Keratinocyte (primary cell): ENCODE measurements at regions not wholly inside any gene's neighbourhood (a gene's known extent, or its start where the extent isn't known, plus 50 kb on each side); places are given as distances from the start of the nearest gene placed in this dataset.

Experiments
- EZH2 ChIP-seq: IDR thresholded peaks from one replicate; pipeline ENCODE4 v1.6.1; 2012; ENCODE audit warnings: inconsistent platforms, mild to moderate bottlenecking, low read length, moderate library complexity
- TF ChIP-seq, protein P1 (sequence below), 3 experiments: IDR thresholded peaks in 1 of 3; conservative IDR thresholded peaks in 1 of 3; optimal IDR thresholded peaks in 1 of 3; 2 replicates in 2 of 3; 3 replicates in 1 of 3; pipeline versions ENCODE3 to v1.5.1; 2011; ENCODE audit warnings: low read length in 3 of 3, mild to moderate bottlenecking in 3 of 3, moderate library complexity in 2 of 3, control low read depth in 1 of 3, inconsistent platforms in 1 of 3; ENCODE audit not compliant: insufficient read depth in 2 of 3; ENCODE audit errors: extremely low read depth in 1 of 3

DNA sequence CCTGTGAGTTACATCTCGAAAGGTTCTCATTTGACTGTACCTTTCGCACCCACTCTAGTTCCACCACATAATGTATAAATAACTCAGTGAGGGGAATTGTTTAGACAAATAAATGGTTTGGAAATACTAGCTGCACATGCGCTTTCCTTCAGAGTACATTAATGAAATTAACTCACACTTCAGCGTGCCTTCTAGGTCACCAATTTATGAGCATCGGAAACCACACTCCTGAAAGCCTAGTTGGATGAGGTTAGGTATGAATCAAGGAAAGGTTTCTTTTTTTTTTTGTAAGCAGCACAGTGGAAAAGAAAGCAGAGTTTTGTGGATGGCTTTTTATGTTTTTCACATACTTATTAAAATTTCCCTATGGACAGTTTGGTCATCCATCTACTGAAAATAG lies 247.8 kb upstream of the TCF21 start:
- TF ChIP-seq, protein P1, sequence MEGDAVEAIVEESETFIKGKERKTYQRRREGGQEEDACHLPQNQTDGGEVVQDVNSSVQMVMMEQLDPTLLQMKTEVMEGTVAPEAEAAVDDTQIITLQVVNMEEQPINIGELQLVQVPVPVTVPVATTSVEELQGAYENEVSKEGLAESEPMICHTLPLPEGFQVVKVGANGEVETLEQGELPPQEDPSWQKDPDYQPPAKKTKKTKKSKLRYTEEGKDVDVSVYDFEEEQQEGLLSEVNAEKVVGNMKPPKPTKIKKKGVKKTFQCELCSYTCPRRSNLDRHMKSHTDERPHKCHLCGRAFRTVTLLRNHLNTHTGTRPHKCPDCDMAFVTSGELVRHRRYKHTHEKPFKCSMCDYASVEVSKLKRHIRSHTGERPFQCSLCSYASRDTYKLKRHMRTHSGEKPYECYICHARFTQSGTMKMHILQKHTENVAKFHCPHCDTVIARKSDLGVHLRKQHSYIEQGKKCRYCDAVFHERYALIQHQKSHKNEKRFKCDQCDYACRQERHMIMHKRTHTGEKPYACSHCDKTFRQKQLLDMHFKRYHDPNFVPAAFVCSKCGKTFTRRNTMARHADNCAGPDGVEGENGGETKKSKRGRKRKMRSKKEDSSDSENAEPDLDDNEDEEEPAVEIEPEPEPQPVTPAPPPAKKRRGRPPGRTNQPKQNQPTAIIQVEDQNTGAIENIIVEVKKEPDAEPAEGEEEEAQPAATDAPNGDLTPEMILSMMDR (optimal IDR thresholded peaks at IDR 0.05 in 1 of 3, IDR thresholded peaks at IDR 0.05 in 1 of 3, conservative IDR thresholded peaks at IDR 0.05 in 1 of 3; ENCODE audit: extremely low read depth in 1 of 3, insufficient read depth in 2 of 3, low read length in 3 of 3), result no peak
- TF ChIP-seq EZH2, result no peak
